HG02885 (cell line): ENCODE measurements at regions not wholly inside any gene's neighbourhood (a gene's known extent, or its start where the extent isn't known, plus 50 kb on each side); places are given as distances from the start of the nearest gene placed in this dataset.
"Not testable (repeated sequence)": the region's sequence is repeated elsewhere in the genome, so short reads cannot be mapped to it uniquely, and the experiment has no call there.

Experiments used
- ATAC-seq: cut with Tn5 transposase; IDR thresholded peaks from one replicate; pipeline ENCODE4 v1.9.1; 2021; ENCODE audit warnings: mild to moderate bottlenecking; ENCODE audit not compliant: unreplicated experiment, poor library complexity

DNA sequence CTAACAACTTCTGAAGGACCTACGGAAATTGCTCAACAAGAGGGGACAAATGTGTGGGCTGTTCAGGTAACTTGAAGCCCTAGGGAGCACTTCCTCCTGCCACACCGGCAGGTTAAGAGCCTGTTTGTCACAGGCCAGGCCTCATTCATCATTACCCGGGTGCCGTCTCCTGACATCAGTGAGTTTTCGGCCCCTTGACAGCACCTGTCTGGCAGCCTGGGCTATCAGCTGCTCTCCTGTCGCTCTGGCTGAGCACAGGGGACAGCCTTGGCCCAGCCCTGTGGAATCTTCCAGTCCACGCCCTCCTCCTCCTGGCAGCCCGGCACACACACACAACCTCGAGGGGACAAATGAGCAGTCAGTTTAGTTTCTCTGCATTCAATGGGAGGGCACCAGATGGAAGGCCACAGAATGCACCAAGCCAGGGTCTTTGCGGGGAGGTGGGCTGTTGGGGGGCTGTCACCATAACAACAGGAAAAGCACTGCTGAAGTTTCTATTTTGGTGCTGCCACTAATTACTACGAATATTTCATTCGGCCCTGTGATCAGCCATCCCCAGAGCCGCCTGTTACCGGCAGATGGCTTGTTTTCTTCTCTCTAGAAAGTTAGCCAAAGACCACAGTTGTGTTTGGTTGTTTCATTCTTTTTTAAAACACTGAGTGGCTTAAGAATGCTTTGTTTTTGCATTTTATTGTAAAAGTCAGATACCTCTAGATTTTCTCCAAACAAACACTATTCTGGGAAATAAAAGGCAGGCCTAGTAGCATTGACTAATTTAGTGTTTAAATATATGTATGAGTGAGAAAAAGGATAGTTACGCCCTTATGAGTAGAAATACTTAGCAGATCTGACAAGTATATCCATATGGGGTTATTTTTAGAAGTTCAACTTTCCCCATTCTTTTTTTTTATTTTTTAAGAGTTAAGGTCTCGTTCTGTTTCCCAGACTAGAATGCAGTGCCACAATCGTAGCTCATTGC is 189.9 kb upstream of the NDUFV2 start:
- ATAC-seq = peak; percentile 70

DNA sequence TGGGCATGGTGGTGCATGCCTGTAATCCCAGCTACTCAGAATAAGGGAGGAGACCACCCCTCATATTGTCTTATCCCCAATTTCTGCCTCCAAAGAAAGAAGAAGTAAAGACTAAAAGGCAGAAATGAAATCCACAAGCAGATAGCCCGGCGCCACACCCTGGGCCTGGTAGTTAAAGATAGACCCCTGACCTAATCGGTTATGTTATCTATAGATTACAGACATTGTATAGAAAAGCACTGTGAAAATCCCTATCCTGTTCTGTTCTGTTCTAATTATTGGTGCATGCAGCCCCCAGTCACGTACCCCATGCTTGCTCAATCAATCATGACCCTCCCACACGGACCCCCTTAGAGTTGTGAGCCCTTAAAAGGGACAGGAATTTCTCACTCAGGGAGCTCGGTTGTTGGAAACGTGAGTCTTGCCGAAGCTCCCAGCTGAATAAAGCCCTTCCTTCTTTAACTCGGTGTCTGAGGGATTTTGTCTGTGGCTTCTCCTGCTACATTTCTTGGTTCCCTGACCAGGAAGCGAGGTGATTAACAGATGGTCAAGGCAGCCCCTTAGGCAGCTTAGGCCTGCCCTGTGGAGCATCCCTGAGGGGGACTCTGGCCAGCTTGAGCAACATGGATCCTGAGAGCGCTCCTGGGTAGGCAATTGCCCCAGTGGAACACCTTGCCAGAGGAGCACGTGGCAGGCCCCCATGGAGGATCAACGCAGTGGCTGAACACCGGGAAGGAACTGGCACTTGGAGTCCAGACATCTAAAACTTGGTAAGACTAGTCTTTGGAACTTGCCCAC is 188.7 kb upstream of the NDUFV2 start:
- ATAC-seq = not testable (repeated sequence)

DNA sequence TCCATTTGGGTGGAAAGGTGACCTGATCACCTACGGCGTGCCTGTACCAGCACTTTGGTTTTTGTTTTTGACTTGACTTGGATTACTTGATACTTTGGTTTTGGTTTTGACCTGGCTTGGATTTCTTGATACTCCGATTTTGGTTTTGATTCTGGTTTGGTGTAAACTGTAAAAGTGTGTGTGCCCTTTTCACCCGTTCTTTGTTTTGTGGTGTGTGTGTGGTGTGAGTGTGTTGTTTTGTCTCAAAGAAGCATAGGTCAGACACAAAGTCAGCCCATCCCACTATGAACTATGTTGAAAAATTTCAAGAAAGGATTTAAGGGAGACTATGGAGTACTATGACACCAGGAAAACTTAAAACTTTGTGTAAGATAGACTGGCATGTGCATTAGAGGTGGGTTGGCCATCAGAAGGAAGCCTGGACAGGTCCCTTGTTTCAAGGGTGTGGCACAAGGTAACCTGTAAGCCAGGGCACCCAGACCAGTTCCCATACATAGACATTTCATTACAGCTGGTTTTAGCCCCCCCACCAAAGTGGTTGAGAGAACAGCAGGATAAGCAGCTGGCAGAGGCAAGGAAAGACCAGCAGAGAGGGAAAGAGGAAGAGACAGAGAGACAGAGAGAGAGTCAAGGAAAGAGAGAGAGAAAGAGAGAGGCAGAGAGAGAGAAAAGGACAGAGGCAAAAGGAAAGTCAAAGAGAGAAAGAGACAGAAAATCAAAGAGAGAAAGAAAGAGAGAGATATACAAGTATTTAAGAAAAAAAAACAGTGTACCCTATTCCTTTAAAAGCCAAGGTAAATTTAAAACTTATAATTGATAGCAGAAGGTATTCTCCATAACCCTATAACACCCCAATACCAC is 187.9 kb upstream of the NDUFV2 start:
- not testable (repeated sequence) for ATAC-seq

DNA sequence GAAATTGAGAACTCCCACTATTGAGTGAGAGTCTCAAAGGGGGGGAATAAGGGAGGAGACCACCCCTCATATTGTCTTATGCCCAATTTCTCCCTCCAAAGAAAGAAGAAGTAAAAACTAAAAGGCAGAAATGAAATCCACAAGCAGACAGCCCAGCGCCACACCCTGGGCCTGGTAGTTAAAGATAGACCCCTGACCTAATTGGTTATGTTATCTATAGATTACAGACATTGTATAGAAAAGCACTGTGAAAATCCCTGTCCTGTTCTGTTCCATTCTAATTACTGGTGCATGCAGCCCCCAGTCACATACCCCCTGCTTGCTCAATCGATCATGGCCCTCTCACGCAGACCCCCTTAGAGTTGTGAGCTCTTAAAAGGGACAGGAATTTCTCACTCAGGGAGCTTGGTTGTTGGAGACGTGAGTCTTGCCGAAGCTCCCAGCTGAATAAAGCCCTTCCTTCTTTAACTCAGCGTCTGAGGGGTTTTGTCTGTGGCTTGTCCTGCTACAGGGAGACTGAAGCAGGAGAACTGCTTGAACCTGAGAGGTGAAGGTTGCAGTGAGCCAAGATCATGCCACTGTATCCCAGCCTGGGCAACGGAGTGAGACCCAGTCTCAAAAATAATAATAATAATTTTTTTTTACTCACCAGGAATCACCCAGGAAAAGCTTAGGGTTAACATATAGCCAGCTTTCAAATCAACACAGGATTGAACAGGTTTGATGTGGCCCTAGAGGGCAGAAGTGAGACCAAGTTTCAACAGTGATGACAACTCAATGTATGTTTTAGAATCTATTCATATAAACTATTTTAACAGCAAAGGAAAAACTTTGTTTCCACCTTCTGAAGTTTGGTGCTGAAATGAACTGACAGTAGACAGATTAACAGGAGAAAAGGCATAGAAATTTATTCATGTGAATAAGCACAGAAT is 181.4 kb upstream of the NDUFV2 start:
- ATAC-seq = not testable (repeated sequence)

DNA sequence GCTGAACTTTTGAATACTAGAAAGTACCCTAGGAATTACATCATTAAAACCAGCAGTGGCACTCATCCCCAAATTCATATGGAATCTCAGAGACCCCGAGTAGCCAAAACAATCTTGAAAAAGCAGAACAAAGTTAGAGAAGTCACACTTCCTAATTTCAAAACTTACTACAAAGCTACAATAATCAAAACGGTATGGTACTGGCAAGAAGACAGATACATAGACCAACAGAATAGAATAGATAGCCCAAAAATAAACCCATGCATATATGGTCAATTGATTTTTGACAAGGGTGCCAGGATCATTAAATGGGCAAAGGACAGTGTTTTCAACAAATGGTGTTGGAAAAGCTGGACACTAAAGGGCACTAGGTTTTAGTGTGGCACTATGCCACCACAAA is 176.0 kb upstream of the NDUFV2 start:
- no peak for ATAC-seq

DNA sequence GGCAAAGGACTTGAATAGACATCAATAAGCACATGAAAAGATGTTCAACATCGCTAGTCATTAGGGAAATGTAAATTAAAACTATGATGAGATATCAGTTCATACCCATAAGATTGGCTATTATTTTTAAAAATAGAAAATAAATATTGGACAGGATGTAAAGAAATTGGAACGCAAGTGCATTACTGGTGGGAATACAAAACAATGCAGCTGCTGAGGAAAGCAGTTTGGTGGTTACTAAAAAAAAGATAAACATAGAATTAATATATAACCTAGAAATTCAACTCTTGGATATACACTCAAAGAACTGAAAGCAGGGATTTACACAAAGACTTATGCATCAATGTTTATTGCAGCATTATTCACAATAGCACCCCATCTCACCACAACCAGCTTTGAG is 174.5 kb upstream of the NDUFV2 start:
- ATAC-seq = no peak

DNA sequence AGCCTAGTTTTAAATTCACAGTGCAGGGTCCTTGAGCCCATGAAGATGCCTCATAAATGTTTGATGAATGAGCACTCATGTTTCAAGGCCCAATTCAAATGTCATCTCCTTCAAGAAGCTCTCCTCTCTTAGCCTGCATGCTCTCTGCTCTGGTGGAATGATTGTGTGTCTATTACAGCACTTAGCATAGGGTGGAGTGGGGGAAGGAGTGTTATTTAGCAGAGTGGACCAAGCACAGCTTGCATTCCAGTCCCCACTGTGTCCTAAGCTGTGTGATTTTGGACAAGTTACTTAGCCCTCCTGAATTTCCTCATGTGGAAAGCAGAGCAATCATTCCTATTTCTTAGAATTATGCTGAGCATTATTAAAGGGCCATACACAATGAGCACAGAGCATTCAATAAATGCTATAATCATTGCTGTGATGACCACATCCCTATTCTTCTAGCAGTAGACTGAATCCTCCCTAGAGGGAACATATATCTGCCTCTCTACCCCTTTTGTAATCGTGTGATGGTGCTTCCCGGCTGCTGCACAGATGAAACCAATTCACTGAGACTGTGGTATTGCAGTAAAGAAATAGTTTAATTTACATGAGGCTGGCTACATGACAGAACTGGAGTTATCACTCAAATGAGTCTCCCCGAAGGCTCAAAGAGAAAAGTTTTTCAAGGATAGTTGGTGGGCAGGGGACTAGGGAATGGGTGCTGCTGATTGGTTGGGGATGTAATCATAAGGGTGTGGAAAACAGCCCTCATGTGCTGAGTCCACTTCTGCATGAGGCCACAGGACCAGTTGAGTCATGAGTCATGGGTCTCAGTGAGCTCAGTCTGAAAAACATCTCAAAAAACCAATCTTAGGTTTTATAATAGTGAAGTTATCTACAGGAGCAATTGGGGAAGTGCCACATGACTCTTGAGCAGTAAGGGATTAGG is 173.4 kb upstream of the NDUFV2 start:
- no peak for ATAC-seq

DNA sequence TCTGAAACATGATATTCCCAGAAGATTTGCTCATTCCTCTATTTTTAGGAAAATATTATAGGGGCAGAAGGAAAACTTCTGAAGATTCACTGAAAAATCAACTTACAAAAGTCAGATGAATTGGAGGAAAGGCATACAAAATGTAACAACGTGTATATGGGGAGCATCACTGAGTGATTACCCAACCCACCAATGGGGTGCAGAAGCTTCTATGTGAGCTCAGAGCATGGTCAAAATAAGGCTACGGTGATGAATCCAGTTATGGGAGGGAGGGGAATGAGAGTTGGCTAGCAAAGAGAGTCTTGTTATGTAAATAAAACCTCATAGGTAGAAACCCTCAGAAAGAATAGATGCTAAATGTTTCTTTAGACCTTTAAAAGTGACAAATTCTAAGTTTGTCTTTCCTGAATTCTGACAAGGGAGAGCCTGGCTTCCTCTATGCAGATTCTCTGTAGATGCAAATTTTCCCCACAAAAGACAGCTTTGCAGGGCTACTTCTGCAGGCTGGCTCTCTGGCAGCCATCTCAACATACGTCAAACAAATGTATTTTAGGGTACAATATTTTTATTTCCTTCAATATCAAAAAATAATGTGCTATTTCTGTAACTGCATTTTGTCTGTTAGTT is 171.4 kb upstream of the NDUFV2 start:
- ATAC-seq = no peak

DNA sequence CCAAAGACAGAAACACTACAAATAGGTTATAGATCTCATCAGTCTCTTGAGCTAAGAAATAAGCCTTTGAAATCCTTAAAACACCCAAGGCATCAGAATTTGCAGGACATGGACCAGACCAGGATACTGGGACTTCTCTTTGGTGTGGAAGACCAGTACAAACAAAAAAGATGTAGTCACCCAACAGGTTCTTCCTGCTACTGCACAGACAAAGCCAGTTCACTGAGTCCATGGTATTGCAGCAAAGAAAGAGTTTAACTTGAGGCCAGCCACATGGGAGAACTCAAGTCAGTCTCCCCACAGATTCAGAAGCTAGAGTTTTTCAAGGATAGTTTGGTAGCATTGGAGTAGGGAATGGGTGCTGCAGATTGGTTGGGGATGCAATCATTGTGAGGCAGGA is 169.6 kb upstream of the NDUFV2 start:
- no peak for ATAC-seq

DNA sequence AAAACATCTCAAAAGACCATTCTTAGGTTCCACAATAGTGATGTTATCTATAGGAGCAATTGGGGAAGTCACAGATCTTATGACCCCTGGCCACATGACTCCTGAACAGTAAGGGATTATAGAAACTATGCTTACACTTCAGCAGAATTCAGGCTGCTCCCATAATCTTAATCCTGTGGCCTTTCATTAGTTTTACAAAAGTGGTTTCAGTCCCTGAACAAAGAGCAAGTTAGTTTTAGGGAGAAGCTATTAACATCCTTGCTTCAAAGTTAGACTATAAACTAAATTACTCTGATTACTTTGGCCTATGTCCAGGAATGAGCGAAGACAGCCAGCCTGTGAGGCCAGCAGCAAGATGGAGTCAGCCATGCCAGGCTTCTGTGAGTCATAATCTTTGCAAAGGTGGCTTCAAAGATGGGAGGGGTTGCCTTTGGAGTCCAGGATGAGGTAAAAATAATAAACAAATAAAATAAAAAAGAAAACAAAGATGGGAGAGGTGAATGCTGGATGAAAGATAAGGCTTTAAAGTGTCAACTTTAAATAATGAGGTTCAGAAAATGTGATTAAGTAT is 168.7 kb upstream of the NDUFV2 start:
- no peak for ATAC-seq

DNA sequence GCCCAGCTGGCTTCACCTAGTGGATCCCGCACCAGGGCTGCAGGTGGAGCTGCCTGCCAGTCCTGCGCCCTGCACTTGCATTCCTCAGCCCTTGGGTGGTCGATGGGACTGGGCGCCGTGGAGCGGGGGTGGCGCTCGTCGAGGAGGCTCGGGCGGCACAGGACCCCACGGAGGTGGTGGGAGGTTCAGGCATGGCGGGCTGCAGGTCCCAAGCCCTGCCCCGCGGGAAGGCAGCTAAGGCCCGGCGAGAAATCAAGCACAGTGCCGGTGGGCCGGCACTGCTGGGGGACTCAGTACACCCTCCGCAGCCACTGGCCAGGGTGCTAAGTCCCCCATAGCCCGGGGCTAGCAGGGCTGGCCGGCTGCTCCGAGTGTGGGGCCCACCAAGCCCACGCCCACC is 167.2 kb upstream of the NDUFV2 start:
- not testable (repeated sequence) for ATAC-seq

DNA sequence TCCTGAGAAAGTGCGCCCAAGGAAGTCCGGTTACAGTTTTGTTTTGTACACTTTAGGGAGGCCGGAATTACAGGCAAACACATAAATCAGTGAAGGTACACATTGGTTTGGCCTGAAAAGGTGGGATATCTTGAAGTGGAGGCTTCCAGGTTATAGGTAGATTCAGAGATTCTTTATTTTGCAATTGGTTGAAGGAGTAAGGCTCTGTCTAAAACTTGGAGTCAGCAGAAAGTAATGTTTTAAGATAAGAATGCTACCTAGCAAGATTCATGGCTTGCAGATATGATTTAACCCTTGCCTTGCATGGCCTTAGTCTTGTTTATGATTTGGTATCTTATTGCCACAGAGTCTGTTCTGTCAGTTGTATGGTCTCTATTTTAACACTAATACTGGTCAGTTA is 165.9 kb upstream of the NDUFV2 start:
- no peak for ATAC-seq

DNA sequence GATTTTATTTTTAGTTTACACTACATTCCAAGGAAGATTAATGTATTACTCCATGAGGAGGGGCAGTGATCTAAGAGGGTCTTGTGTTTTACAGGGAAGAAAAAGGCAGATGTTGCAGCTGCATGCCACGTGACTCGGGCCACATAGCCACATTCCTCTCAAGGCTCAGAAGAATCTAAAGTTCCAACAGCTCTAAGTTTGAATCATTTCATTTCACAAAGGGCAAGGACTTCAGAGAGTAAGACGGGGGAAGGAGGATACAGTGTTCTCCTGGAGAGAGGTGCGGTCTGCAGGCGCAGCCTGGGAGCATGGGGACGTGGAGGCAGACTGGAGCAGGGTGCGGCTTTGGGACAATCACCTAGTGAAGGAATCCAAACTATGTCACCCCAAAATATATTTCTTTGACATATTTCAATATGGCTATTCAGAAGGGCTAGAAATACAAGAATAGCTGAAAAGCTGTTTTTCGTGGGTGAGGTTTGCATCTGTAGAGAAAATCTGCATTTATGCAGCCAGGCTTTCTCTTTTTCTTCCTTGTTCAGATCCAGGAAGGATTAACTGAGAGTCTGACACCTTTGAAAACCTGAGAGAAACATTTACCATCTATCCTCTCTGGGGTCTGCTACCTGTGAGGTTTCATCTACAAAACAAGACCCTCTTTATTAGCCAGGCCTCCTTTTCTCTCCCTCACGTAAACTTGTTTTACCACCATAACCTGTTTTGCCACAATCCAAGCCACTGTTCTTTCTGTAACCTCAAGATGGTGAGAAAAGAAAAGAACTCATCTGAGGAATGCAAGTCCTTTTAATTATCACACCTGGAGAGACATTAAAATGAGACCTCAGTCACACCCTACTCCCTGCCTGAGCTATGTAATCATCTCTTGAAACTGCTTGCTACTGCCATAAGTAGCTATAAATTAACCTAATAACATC is 165.1 kb upstream of the NDUFV2 start:
- no peak for ATAC-seq

DNA sequence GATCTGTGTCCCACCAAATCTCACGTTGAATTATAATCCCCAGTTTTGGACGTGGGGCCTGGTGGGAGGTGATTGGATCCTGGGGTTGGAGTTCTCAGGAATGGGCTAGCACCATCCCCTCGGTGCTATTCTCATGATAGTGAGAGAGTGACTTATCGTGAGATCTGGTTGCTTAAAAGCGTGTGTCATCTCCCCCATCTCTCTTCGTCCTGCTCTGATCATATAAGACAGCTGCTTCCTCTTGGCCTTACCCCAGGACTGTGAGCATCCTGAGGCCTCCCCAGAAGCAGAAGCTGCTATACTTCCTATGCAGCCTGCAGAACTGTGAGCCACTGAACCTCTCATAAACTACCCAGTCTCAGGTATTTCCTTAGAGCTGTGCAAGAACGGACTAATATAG is 163.7 kb upstream of the NDUFV2 start:
- ATAC-seq = no peak

DNA sequence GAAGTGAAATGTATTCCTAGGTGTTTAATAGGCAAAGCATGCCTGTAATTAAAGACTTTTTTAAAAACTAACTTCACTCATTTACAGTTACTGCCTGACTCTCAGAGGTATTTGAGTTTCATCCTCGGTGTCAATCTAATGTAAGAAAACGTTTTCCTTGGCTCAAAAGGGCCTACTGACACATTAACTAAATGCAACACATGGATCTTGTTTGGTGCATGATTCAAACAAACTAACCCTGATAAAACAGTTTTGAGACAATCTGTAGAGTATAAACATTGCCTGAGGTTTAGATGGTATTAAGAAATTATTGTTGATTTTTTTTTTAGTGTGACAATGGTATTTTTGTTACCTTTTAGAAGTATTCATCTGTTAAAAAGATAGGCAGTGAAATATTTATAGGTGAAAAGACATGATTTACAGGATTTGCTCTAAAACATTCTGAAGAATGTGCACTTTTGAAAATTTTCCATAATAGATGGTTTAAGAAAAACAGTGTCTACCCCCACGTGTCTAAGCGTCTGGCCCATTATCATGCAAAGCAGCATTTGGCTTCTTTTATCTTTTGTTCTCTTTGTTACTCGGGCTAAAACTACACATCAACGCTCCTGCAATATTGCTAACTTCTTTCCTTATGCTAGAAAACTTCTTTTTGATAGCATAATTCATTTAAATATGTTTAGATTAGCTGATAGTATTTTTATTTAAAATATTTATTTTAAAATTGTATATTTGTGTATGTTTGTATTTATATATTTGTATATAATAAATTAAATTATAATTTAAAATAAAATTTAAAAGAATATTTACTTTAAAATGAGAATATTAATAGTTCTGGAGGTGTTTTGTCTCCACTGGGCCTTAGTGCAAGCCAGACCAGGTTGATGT is 160.2 kb upstream of the NDUFV2 start:
- ATAC-seq = no peak
